ENCODE measurements at regions not wholly inside any gene's neighbourhood (a gene's known extent, or its start where the extent isn't known, plus 50 kb on each side); places are given as distances from the start of the nearest gene placed in this dataset.

DNA sequence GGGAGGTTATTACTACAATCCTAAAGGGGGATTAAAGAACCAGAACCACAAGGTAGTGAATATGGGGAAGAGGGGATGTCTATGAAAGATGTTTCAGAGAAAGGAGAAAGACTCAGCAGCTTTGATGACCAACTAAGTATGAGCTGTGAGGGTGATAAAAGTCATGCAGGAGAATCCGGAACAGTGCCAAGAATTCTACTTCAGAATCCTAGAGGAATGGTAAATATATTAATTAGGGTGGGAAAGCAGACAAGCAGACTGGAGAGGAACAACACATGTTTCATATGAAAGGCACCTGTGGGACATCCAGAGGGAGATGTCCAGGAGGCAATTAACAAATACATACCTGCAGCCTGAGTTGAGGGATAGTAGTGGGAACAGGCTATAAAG is 642.2 kb upstream of the DIPK2B start:
- TF ChIP-seq SMAD2 (IDR thresholded peaks at IDR 0.05; ENCODE audit: low read depth, low read length), result no peak
- TF ChIP-seq, protein P1, sequence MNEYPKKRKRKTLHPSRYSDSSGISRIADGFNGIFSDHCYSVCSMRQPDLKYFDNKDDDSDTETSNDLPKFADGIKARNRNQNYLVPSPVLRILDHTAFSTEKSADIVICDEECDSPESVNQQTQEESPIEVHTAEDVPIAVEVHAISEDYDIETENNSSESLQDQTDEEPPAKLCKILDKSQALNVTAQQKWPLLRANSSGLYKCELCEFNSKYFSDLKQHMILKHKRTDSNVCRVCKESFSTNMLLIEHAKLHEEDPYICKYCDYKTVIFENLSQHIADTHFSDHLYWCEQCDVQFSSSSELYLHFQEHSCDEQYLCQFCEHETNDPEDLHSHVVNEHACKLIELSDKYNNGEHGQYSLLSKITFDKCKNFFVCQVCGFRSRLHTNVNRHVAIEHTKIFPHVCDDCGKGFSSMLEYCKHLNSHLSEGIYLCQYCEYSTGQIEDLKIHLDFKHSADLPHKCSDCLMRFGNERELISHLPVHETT (CRISPR knock-in tag; conservative IDR thresholded peaks at IDR 0.05 in 1 of 2, IDR thresholded peaks at IDR 0.05 in 1 of 2), result no peak
- TF ChIP-seq, protein P2, sequence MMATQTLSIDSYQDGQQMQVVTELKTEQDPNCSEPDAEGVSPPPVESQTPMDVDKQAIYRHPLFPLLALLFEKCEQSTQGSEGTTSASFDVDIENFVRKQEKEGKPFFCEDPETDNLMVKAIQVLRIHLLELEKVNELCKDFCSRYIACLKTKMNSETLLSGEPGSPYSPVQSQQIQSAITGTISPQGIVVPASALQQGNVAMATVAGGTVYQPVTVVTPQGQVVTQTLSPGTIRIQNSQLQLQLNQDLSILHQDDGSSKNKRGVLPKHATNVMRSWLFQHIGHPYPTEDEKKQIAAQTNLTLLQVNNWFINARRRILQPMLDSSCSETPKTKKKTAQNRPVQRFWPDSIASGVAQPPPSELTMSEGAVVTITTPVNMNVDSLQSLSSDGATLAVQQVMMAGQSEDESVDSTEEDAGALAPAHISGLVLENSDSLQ (IDR thresholded peaks at IDR 0.05), result no peak
- TF ChIP-seq HNRNPUL1 (IDR thresholded peaks at IDR 0.05; ENCODE audit: low read length), result no peak
- TF ChIP-seq, protein P3, sequence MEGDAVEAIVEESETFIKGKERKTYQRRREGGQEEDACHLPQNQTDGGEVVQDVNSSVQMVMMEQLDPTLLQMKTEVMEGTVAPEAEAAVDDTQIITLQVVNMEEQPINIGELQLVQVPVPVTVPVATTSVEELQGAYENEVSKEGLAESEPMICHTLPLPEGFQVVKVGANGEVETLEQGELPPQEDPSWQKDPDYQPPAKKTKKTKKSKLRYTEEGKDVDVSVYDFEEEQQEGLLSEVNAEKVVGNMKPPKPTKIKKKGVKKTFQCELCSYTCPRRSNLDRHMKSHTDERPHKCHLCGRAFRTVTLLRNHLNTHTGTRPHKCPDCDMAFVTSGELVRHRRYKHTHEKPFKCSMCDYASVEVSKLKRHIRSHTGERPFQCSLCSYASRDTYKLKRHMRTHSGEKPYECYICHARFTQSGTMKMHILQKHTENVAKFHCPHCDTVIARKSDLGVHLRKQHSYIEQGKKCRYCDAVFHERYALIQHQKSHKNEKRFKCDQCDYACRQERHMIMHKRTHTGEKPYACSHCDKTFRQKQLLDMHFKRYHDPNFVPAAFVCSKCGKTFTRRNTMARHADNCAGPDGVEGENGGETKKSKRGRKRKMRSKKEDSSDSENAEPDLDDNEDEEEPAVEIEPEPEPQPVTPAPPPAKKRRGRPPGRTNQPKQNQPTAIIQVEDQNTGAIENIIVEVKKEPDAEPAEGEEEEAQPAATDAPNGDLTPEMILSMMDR (IDR thresholded peaks at IDR 0.05 in 2 of 3, conservative IDR thresholded peaks at IDR 0.05 in 1 of 3; ENCODE audit: insufficient read depth in 2 of 3, low read depth in 1 of 3, low read length in 3 of 3), result no peak
- TF ChIP-seq POLR2A (conservative IDR thresholded peaks at IDR 0.05), result no peak
- no peak for TF ChIP-seq RBBP5 (IDR thresholded peaks at IDR 0.05; ENCODE audit: borderline replicate concordance, insufficient read depth, low read length, poor library complexity, severe bottlenecking)
- TF ChIP-seq, protein P4, sequence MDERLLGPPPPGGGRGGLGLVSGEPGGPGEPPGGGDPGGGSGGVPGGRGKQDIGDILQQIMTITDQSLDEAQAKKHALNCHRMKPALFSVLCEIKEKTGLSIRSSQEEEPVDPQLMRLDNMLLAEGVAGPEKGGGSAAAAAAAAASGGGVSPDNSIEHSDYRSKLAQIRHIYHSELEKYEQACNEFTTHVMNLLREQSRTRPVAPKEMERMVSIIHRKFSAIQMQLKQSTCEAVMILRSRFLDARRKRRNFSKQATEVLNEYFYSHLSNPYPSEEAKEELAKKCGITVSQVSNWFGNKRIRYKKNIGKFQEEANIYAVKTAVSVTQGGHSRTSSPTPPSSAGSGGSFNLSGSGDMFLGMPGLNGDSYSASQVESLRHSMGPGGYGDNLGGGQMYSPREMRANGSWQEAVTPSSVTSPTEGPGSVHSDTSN (CRISPR knock-in tag; IDR thresholded peaks at IDR 0.05; ENCODE audit: low read depth), result no peak
- TF ChIP-seq, protein P4 (tag; conservative IDR thresholded peaks at IDR 0.05; ENCODE audit: low read depth), result no peak
